Neural cell (in vitro differentiated cells): ENCODE measurements at regions not wholly inside any gene's neighbourhood (a gene's known extent, or its start where the extent isn't known, plus 50 kb on each side); places are given as distances from the start of the nearest gene placed in this dataset.
"Not testable (repeated sequence)": the region's sequence is repeated elsewhere in the genome, so short reads cannot be mapped to it uniquely, and the experiment has no call there.

Source experiments
- H2AFZ ChIP-seq: fragments of 200-600, 300-800 bp; sonication (generic), shearing (Covaris generic); 2 replicates; pipeline ENCODE4 v1.6.0; 2014; ENCODE audit warnings: low read depth, mild to moderate bottlenecking, antibody characterized with exemption, low read length, moderate library complexity
- H3F3A ChIP-seq: fragments of 200-600 bp; shearing (Covaris generic); 2 replicates; pipeline ENCODE4 v1.6.1; 2016; ENCODE audit warnings: mild to moderate bottlenecking, moderate library complexity, mixed read lengths, antibody characterized with exemption, low read length; ENCODE audit not compliant: insufficient read depth, poor library complexity, severe bottlenecking
- H3K27ac ChIP-seq: fragments of 200-600, 300-800 bp; sonication (generic), shearing (Covaris generic); 2 replicates; pipeline ENCODE4 v1.5.1; 2014; ENCODE audit warnings: mild to moderate bottlenecking, low read length, moderate library complexity
- H3K27me3 ChIP-seq: fragments of 300-800, 200-600 bp; sonication (generic), shearing (Covaris generic); 2 replicates; pipeline ENCODE4 v1.6.0; 2014; ENCODE audit warnings: mild to moderate bottlenecking, low read depth, low read length, moderate library complexity; ENCODE audit not compliant: insufficient read depth
- H3K36me3 ChIP-seq: fragments of 300-800, 200-600 bp; sonication (generic), shearing (Covaris generic); 2 replicates; pipeline ENCODE4 v1.5.1; 2014; ENCODE audit warnings: mild to moderate bottlenecking, antibody characterized with exemption, low read length, moderate library complexity; ENCODE audit not compliant: insufficient read depth
- H3K4me2 ChIP-seq: fragments of 300-800, 200-600 bp; sonication (generic), shearing (Covaris generic); 2 replicates; pipeline ENCODE4 v1.6.0; 2014; ENCODE audit warnings: mild to moderate bottlenecking, low read length
- H3K4me3 ChIP-seq: fragments of 300-800, 200-600 bp; sonication (generic), shearing (Covaris generic); 2 replicates; pipeline ENCODE4 v1.5.1; 2014; ENCODE audit warnings: mild to moderate bottlenecking, low read length, moderate library complexity
- H3K79me2 ChIP-seq: fragments of 200-600 bp; shearing (Covaris generic); replicated peaks from 2 replicates; pipeline ENCODE4 v1.6.0; 2014; ENCODE audit warnings: mild to moderate bottlenecking, low read length, moderate library complexity; ENCODE audit not compliant: insufficient read depth
- H3K9ac ChIP-seq: fragments of 300-800, 200-600 bp; sonication (generic), shearing (Covaris generic); 2 replicates; pipeline ENCODE4 v1.6.1; 2016; ENCODE audit warnings: mild to moderate bottlenecking, low read length, mixed read lengths
- H3K9me2 ChIP-seq: fragments of 200-600 bp; shearing (Covaris generic); 2 replicates; pipeline ENCODE4 v1.6.1; 2016; ENCODE audit warnings: mild to moderate bottlenecking, low read length, mixed read lengths; ENCODE audit not compliant: insufficient read depth
- H3K9me3 ChIP-seq: fragments of 200-600, 300-800 bp; sonication (generic), shearing (Covaris generic); 2 replicates; pipeline ENCODE4 v1.6.1; 2016; ENCODE audit warnings: mild to moderate bottlenecking, mixed run types, low read length, moderate library complexity, mixed read lengths
- H4K20me1 ChIP-seq: fragments of 200-600 bp; shearing (Covaris generic); 2 replicates; pipeline ENCODE4 v1.6.1; 2016; ENCODE audit warnings: mild to moderate bottlenecking, mixed run types; ENCODE audit not compliant: insufficient read depth
- EP300 ChIP-seq: fragments of 450-650 bp; conservative IDR thresholded peaks from 2 replicates; pipeline ENCODE4 v1.6.1; 2014; ENCODE audit warnings: antibody characterized with exemption, mild to moderate bottlenecking, moderate library complexity; ENCODE audit not compliant: poor library complexity, severe bottlenecking
- EZH2 ChIP-seq: fragments of 200-600, 300-800 bp; shearing (Covaris generic), sonication (generic); IDR thresholded peaks from 2 replicates; pipeline ENCODE4 v1.6.1; 2014; ENCODE audit warnings: antibody characterized with exemption, low read length, borderline replicate concordance, mild to moderate bottlenecking; ENCODE audit not compliant: insufficient read depth, poor library complexity, severe bottlenecking
- MXI1 ChIP-seq: fragments of 450-650 bp; conservative IDR thresholded peaks from 2 replicates; pipeline ENCODE4 v1.6.1; 2014; ENCODE audit warnings: antibody characterized with exemption, mild to moderate bottlenecking; ENCODE audit not compliant: poor library complexity, severe bottlenecking
- POLR2AphosphoS5 ChIP-seq: IDR thresholded peaks from 2 replicates; pipeline ENCODE4 v1.6.1; 2012
- RAD21 ChIP-seq: fragments of 450-650 bp; conservative IDR thresholded peaks from 2 replicates; pipeline ENCODE4 v1.6.1; 2014; ENCODE audit warnings: antibody characterized with exemption, mild to moderate bottlenecking, moderate library complexity
- SMC3 ChIP-seq: fragments of 450-650 bp; conservative IDR thresholded peaks from 2 replicates; pipeline ENCODE4 v1.6.1; 2014; ENCODE audit warnings: antibody characterized with exemption, mild to moderate bottlenecking, moderate library complexity; ENCODE audit not compliant: poor library complexity
- TAF1 ChIP-seq: IDR thresholded peaks from 2 replicates; pipeline ENCODE4 v1.6.1; 2012; ENCODE audit warnings: low read depth
- TF ChIP-seq, protein P1 (sequence below): fragments of 450-650 bp; IDR thresholded peaks from 2 replicates; pipeline ENCODE4 v1.5.1; 2014; ENCODE audit warnings: antibody characterized with exemption, mild to moderate bottlenecking, moderate library complexity; ENCODE audit not compliant: poor library complexity, severe bottlenecking
- TF ChIP-seq, protein P2 (sequence below): IDR thresholded peaks from 2 replicates; pipeline ENCODE4 v1.6.1; 2012; ENCODE audit warnings: borderline replicate concordance

DNA sequence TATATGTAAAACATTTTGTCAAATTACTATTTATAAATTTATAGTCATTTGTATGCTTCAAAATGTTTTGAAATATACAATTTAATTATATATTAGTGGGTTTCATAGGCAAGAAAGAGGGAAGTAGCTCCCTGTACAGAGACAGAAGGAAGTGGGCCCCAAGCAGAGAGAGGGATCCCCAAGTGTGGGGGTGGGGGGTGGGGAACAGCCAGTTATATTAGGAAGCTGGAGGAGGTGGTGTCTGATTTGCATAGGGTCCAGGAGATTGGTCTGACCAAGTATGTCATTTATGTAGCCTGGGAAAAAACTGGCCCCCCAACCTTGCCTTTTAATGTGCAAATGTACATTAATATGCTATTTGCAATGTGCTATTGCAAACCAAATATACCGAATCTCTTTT is 76.5 kb upstream of the ZSWIM2 start:
- Histone ChIP-seq H3K79me2 (no peaks in the 10 kb centered on the region), H3K27ac (no peak overlapping the region), H4K20me1 (no peaks in the 10 kb centered on the region), H3F3A (no peaks in the 10 kb centered on the region), H3K9ac (no peak overlapping the region), H3K9me3 (no peaks in the 10 kb centered on the region), H3K27me3 (no peaks in the 10 kb centered on the region), H3K36me3 (no peaks in the 10 kb centered on the region), H3K9me2 (no peaks in the 10 kb centered on the region), H3K4me3 (no peak overlapping the region), H2AFZ (no peak overlapping the region), H3K4me2 (no peak overlapping the region)
- TF ChIP-seq, protein P1, sequence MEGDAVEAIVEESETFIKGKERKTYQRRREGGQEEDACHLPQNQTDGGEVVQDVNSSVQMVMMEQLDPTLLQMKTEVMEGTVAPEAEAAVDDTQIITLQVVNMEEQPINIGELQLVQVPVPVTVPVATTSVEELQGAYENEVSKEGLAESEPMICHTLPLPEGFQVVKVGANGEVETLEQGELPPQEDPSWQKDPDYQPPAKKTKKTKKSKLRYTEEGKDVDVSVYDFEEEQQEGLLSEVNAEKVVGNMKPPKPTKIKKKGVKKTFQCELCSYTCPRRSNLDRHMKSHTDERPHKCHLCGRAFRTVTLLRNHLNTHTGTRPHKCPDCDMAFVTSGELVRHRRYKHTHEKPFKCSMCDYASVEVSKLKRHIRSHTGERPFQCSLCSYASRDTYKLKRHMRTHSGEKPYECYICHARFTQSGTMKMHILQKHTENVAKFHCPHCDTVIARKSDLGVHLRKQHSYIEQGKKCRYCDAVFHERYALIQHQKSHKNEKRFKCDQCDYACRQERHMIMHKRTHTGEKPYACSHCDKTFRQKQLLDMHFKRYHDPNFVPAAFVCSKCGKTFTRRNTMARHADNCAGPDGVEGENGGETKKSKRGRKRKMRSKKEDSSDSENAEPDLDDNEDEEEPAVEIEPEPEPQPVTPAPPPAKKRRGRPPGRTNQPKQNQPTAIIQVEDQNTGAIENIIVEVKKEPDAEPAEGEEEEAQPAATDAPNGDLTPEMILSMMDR: no peak
- TF ChIP-seq POLR2AphosphoS5: no peak
- no peak for TF ChIP-seq MXI1
- TF ChIP-seq SMC3: no peak
- TF ChIP-seq EZH2: no peak
- TF ChIP-seq TAF1: no peak
- no peak for TF ChIP-seq EP300
- TF ChIP-seq, protein P2, sequence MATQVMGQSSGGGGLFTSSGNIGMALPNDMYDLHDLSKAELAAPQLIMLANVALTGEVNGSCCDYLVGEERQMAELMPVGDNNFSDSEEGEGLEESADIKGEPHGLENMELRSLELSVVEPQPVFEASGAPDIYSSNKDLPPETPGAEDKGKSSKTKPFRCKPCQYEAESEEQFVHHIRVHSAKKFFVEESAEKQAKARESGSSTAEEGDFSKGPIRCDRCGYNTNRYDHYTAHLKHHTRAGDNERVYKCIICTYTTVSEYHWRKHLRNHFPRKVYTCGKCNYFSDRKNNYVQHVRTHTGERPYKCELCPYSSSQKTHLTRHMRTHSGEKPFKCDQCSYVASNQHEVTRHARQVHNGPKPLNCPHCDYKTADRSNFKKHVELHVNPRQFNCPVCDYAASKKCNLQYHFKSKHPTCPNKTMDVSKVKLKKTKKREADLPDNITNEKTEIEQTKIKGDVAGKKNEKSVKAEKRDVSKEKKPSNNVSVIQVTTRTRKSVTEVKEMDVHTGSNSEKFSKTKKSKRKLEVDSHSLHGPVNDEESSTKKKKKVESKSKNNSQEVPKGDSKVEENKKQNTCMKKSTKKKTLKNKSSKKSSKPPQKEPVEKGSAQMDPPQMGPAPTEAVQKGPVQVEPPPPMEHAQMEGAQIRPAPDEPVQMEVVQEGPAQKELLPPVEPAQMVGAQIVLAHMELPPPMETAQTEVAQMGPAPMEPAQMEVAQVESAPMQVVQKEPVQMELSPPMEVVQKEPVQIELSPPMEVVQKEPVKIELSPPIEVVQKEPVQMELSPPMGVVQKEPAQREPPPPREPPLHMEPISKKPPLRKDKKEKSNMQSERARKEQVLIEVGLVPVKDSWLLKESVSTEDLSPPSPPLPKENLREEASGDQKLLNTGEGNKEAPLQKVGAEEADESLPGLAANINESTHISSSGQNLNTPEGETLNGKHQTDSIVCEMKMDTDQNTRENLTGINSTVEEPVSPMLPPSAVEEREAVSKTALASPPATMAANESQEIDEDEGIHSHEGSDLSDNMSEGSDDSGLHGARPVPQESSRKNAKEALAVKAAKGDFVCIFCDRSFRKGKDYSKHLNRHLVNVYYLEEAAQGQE: no peak
- no peak for TF ChIP-seq RAD21

DNA sequence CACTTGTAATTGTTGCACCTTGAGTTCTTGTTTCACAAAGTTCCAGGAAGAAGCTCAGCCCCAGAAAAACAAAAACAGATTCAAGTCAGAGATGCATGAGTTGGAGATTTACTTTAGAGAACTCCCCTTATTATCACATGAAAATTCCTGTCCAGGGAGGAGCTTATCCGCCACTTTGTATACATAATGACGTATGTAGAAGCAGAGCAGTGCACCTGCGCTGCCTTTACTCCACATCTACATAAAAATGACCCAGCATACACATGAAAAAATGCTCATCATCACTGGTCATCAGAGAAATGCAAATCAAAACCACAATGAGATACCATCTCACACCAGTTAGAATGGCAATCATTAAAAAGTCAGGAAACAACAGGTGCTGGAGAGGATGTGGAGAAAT is 73.3 kb upstream of the ZSWIM2 start:
- H3F3A ChIP-seq, H3K27me3 ChIP-seq, H3K79me2 ChIP-seq, H3K9me2 ChIP-seq, H3K9me3 ChIP-seq, H3K4me3 ChIP-seq, H3K27ac ChIP-seq, H3K4me2 ChIP-seq, H2AFZ ChIP-seq, H3K36me3 ChIP-seq, H3K9ac ChIP-seq, H4K20me1 ChIP-seq: not testable (repeated sequence)

DNA sequence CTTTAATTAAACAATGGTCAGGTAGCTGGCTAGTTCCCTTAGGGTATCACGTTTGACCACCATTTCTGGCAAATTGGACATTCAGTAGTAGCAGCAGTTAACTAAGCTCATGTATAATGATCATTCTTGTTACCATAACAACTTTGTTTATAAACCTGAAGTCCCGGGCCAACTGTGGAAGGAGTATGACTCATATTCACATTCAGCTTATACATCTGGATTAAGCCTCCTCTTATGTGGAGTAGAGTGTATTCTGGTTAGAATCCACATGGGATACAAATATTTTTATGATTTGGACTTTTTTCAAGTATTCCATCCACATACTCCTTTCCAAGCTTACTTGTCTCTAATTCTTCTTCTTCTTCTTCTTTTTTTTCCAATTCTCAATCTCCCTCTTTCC is 70.3 kb upstream of the ZSWIM2 start:
- no peaks in the 10 kb centered on the region for H3K9me2 ChIP-seq
- TF ChIP-seq, protein P2: no peak
- TF ChIP-seq, protein P1: no peak
- TF ChIP-seq MXI1 (no peak), SMC3 (no peak), TAF1 (no peak), POLR2AphosphoS5 (no peak), EZH2 (no peak), RAD21 (no peak), EP300 (no peak)
- H3K4me3 ChIP-seq: no peak overlapping the region
- H3K27ac ChIP-seq: no peak overlapping the region
- H3F3A ChIP-seq: no peaks in the 10 kb centered on the region
- no peaks in the 10 kb centered on the region for H3K27me3 ChIP-seq
- H4K20me1 ChIP-seq: no peaks in the 10 kb centered on the region
- H3K36me3 ChIP-seq: no peaks in the 10 kb centered on the region
- H3K9me3 ChIP-seq: no peaks in the 10 kb centered on the region
- no peak overlapping the region for H3K4me2 ChIP-seq
- no peak overlapping the region for H2AFZ ChIP-seq
- no peaks in the 10 kb centered on the region for H3K79me2 ChIP-seq
- H3K9ac ChIP-seq: no peak overlapping the region
